ENCODE measurements at regions not wholly inside any gene's neighbourhood (a gene's known extent, or its start where the extent isn't known, plus 50 kb on each side); places are given as distances from the start of the nearest gene placed in this dataset.
A peak's percentile ranks its signal among the peaks of the same experiment; 100 is the strongest.

DNA sequence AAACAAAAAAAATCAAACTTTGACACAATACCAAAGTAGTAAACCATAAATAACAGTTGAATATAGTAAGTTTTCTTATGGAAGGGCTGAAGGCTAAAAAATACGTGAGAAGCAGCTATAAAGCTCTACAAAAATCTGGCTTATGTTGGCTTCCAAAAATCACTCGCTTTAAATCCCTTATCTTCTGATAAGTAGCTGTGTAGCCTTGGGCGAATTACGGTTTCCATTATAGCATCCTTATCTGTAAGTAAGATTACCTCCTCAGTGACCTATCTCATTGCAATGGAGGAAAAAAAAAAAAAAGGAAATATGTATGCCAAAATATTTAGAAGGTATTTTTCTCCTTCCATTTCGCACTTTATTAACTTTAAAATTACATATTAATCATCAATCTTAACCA, 348.6 kb downstream of the PLOD2 start:
- DNase-seq (ENCODE audit: insufficient read length, low spot score) (no peak), FAIRE-seq (no peak)

DNA sequence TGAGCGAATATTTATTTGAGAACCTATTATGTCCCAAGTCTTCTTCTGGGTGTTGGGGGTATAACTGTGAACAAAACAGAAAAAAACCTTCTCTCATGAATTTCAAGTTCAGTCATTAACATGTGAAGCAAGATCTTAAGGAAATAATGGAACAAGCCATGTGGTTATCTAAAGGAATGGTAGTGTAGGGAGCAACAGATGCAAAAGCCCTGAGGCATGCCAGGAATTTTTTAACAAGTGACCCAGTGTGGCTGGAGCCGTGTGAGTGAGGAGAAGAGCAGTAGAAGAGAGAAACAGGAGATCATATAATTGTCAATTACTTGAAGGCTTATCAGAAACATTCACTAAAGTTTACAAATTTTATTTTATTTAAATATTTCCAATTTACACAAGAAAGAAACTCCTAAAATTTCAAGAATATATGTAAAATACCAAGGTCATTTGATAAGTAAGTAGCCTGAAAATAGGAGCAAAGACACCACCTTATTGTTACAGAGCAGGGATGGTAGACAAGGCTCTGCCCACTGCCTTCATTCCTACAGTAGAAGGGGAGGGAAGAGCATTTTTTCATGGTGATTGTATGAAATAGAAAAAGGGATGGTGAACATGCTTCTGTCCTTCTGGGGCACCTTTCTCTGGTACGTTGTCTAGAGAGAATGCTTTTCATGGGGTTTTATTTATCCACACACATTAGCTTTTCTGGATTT, 345.1 kb downstream of the PLOD2 start:
- DNase-seq (ENCODE audit: insufficient read length, low spot score) (no peak), FAIRE-seq (no peak)

DNA sequence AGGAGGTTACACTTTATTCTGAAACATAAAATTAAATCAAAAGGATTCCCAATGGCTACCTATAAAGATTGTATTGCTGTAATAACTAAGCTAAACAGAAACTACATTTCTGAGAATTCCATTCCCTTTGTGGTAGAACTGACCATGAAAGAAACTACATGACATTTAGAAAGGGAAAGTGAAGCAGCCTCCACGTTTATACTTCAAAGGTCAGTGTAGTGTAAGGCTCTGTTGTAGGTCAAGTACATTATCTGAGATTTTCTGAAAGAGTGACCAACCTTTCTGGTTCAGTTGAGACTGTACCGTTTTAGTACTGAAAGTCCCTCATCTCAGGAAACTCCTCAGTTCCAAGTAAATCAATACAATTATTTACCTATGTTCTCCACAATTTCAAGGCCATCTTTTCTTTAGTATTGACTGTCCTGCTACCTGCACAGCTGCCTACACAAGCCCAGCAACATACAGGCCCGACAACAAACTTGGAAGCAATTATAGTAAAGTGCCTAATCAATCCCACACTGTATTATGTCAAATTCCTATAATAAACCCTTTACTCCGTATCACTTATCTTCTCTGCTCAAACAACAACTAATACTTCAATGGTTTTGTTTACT, 343.0 kb downstream of the PLOD2 start:
- FAIRE-seq (no peak), DNase-seq (ENCODE audit: insufficient read length, low spot score) (no peak)

DNA sequence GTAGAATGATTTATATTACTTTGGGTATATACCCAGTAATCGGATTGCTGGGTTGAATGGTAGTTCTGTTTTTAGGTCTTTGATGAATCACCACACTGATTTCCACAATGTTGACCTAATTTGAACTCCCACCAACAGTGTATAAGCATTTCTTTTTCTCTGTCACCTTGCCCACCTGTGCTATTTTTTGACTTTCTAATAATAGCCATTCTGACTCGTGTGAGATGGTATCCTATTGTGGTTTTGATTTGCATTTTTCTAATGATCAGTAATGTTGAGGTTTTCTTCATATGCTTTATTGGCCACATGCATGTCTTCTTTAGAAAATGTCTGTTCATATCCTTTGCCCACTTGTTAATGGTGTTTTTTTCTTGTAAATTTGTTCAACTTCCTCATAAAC, 340.8 kb downstream of the PLOD2 start:
- FAIRE-seq (no peak), DNase-seq (ENCODE audit: insufficient read length, low spot score) (no peak)

DNA sequence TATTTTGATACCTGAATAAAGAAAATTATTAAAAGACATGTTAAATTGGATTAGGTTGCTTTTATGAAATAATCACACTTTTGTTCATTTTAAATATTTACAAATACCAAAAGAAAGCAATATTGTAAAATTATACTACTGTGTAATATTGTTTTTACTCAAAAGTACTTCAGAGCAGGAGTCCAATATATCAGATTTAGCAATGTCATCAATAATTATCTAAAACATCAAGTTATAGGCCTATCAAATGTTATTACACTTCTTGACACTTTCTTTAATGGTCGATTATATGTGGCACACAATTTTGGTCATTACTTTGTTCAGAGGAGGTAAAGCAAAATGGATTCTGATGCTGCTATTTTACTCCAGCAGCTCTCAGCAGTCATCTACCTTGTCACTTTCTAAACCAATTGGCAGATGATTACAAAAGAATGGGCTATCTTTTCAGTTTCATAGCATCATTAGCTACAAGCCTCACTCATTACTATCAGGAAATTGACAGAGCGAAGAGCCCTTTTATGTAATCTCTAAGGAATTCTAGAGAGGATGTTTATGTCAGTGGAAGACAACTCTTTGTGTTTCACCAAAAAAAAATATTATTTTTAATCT, 318.6 kb downstream of the PLOD2 start:
- DNase-seq (ENCODE audit: insufficient read length, low spot score) = no peak
- no peak for FAIRE-seq

DNA sequence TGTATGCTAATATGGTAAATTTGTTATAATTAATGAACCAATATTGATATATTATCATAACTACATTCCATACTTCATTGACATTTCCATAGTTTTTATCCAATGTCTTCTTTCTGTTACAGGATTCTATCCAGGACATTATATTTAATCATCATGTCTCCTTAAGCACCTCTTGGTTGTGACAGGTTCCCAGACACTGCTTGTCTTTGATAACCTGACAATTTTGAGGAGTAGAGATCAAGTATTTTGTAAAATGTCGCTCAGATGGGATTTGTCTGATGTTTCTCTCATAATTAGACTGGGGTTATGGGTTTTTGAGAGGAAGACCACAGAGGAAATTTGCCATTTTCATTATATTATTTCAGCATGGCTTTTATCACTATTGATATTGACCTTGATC, 317.4 kb downstream of the PLOD2 start:
- FAIRE-seq (no peak), DNase-seq (ENCODE audit: insufficient read length, low spot score) (no peak)

DNA sequence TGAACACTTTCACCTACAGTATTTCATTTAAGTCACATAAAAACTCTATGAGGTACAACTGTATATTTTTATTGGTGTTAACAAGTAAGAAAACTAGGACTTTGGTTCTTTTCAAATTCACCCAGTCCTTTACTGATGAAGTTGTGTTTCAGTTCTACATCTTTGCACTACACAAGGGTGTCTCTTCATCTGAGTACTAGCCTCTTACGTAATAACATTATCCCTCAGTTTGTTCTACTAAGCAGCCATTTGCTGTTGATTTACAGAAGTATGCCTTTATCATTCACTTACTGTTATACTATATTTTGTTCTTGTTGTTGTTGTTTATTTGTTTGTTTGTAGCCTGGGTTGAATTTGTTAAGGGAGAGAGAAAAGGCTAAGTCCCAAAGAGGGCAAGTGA, 311.9 kb downstream of the PLOD2 start:
- DNase-seq (ENCODE audit: insufficient read length, low spot score) (no peak), FAIRE-seq (no peak)

DNA sequence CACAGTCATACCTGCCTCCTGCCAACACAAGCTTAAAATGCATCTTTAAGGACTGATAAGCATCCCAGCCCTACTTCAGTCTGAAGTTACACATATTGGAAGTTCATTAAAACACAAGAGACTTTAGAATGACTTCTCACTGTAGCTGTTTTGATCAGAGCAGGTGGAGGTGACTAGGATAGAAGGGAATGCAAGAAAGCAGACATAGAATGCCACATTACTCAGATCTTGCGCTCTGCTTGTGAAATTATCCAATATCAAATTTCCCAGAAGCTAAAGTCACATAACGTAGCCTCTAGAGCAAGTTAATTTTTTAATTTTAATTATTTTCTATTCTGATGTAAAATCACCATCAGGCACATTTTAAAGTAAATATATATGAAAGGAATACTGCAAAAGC, 306.5 kb downstream of the PLOD2 start:
- DNase-seq (ENCODE audit: insufficient read length, low spot score) (no peak), FAIRE-seq (no peak)

DNA sequence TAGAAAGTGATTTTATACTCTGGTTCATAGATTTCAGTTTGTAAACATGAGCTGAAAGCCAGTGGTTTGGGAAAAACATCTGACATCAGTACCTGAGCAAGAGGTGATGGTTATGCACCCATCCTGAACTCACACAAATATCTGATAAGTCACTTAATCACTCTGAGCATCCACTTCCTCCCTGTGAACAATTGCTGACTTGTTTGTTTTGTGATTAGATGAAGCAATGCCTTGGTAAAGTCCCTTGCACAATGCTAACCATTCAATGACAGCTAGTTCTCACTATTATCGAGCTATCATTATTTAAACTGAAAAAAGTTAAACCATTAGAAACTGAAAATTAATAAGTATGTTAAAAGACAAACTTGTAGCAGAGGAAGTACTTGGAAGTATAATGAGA, 303.0 kb downstream of the PLOD2 start:
- no peak for FAIRE-seq
- no peak for DNase-seq (ENCODE audit: insufficient read length, low spot score)

DNA sequence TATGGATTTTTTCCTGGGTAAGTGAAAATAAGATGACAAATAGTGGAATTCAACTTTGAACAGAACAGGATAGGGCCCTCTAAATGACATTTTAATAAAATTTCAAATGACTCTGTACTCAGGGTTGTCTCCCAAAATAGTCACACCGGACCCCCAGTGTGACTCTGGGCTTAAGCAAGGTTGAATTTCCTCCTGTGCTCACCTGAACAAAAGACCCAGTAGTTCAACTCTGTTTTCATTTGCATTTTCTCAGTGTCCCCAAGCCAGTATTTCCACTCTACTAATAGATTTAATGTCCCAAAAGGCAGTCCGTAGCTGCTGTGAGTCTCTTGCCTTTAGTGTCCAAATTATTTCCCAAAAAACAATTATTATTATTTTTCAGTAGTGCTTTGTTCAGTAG, 296.6 kb downstream of the PLOD2 start:
- FAIRE-seq (no peak), DNase-seq (ENCODE audit: insufficient read length, low spot score) (no peak)

DNA sequence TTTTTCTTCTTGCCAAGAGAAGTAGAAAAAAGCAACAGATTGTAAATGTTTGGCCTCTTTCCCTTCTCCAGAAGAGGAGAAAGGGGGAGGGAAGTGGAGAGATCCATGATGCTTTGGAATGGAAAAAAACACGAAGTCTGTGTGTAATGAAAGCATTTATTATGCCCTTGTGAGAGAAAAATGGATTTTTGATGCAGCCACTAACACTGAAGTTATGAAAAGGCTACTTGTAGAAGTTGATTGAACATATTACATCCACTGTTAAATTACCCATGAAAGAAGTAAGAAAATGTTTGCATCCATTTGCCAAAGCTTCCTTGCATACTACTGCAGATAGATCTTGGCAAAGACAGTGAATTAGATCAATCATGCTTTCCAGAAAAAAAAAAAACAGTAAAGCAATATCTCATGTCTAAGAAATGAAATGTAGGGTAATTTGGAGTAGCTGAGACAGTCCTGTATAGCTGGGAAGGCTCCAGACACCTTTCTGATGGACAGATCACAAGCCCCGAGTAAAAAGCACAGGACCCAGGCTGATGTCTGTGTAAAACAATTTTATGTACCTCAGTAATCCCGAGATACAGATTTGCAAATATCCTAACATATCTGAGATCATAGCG, 295.5 kb downstream of the PLOD2 start:
- no peak for DNase-seq (ENCODE audit: insufficient read length, low spot score)
- no peak for FAIRE-seq

DNA sequence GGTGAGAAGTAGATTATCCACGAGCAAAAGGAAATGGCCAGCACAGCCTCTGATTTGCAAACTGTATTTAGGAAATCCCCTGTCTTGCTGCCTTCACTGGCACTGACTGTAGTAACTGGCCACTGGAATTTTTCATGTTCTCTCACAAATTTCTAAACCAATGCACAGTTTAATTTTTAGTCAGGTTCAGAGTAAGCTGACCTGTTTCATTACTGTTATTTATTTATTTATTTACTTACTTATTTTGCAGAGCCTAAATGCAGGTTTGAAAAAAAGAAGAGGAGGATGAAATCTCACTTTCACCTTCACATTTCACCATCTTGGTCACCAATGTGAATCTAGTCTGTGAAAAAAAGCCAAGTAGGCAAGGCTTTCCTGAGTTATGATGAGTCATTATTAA, 291.0 kb downstream of the PLOD2 start:
- FAIRE-seq = peak; percentile 37
- DNase-seq (ENCODE audit: insufficient read length, low spot score) = no peak

DNA sequence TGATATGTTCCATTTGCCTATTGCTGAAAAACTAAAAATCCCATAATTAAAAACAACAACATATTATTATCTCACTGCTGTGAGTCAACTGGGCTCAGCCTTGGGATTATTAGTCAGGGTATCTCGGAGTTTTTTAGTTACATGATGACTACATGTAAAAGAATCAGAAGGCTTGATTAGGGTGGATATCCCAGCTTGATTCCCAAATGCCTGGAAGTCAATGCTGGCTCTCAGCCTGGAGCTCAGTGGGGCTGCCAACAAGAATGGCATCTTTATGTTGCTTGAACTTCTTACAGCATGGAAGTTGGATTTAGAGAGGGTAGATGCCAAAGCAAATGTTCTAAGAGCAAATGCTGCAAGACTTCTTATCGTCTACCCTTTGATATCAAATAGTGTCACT, 278.5 kb downstream of the PLOD2 start:
- no peak for FAIRE-seq

DNA sequence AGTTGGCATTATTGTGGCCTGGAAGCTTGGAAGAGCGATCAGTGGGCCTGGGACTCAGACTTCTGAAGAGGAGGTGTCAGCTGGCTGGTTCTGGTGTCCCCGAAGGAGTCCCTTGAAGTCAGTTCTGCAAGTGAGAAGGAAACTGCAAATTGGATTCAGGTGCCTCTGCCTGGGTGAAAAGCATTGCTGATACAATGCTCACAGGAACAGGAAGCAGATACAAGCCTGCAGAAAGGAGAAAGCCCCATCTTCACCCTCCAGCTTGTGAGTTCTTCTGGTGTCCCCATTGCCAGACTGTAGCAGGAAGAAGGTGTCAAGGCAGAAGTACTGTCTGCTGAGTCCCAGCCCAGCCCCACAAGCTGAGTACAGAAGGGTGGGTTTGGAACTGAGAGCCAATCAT, 271.3 kb downstream of the PLOD2 start:
- FAIRE-seq (no peak), DNase-seq (ENCODE audit: insufficient read length, low spot score) (no peak)

More for the DNA sequence above, 278.5 kb downstream of the PLOD2 start:
- DNase-seq (ENCODE audit: insufficient read length, low spot score) = no peak

DNA sequence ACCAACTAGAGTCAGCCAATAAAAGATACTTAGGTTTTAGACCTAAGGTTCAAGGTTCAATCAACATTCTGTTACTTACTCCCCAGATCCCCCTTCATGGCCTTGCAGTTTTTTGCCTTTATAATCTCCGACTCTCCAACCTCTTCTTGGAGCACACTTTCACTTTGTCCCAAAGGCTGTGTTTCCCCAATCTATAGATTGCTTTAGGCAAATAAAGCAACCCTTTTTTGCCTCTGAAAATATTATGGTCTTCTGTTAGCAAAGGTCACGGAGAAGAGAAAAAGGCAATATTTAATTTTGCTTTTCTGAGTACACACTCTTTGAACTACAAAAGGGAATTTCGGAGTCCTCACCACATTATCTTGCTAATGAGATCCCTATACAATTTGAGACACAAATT, 268.1 kb downstream of the PLOD2 start:
- no peak for DNase-seq (ENCODE audit: insufficient read length, low spot score)
- no peak for FAIRE-seq

DNA sequence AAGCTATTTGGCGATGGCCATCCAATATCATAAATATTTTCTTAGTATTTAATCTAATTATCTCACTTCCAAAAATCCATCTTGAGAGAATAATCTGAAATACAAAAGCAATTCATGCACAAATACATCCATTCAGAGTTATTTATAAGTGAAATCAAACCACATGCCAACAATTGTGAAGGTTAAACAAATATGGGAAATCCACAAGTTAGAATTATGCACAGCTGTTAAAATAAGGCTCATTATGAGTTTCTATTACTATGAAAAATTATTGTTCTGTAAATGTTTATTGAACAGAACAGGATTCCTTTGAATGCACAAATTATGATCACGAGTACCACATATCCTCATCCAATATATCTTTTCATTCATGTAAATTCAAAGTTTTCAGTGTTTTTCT, 267.7 kb downstream of the PLOD2 start:
- DNase-seq (ENCODE audit: insufficient read length, low spot score) (no peak), FAIRE-seq (no peak)

DNA sequence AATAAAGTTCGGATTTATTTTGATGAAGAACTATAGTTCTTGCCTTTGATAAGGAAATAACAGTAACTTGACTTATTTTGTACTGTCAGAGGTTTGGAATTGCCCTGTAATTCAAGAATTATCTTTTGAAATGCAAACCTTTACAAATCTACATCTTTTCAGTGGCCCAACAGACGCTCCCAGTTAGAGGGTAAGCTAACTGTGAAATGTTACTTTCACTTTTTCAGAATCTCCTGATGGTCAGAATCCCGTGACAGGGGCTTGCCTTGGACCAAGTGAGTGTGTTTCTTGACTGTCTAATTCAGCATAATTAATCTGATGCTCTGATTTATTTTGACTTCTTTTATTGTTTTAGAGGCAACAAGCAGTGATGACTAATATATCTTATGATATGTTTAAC, 262.5 kb downstream of the PLOD2 start:
- FAIRE-seq = peak; percentile 82
- no peak for DNase-seq (ENCODE audit: insufficient read length, low spot score)

DNA sequence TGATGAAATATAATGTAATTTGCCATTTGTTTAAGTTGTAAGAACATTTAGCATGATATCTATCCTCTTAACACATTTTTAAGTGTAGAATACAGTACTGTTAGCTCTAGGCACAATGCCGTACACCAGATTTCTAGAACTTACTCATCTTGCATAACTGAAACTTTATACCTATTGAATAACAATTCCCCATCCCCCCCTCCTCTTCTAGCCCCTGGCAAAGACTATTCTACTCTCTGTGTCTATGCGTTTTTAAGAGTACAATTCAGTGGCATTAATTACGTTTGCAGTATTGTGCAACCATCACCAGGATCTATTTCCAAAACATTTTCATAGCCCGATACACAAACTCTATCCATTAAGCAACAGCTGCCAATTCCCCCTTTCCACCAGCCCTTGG, 261.7 kb downstream of the PLOD2 start:
- no peak for DNase-seq (ENCODE audit: insufficient read length, low spot score)
- no peak for FAIRE-seq

DNA sequence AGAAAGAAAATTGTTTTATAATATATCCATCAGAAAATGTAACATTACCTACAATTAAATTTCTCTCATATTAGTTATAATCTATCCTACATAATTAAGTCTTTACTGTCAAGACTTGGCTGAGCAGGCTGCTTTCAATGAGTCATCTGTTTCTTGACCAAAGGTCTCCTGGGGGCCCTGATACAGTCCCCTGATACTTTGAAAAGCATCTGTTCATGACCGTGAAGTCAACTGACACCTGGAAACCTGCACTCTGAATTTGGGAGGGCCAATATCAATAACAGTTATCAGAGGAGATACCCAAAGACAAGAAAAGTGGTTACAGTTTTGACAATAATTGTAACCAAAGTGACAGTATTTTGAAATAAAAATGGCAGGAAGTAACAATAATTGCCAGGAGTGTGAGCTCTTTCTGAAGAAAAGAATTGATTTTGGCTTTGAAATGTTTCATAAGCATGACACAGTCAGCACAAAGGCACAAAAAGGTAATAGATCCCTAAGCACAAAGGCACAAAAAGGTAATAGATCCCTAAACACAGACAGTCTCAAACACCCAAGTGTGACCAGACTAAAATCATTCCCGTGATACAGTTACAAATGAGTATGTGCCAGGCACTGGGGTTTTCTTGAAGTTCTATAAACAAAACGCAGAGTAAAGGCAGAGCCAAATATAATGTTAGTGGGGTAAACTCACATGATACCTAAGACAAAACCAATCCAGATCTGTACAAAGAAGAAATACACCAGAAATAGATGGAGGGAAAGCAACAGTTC, 260.7 kb downstream of the PLOD2 start:
- FAIRE-seq = peak; percentile 4

DNA sequence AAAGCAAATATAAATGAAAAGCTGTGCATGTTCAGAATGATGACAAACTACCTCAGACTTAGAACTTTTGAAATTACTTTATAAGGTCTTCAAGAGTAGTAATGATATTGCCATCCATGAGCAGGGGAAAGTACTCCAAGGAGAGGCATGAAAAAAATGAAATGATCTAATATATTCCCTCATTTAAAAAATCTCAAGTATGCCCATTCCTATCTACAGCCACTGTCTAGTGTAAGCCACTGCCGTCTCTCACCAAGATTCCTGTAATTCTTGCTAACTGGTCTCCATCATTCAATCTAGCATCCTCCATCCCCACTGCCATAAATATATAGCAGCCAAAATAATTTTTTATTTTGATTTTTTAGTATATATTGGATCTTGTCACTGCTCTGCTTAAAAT, 258.8 kb downstream of the PLOD2 start:
- DNase-seq (ENCODE audit: insufficient read length, low spot score) (no peak), FAIRE-seq (no peak)

More for the DNA sequence above, 260.7 kb downstream of the PLOD2 start:
- no peak for DNase-seq (ENCODE audit: insufficient read length, low spot score)

DNA sequence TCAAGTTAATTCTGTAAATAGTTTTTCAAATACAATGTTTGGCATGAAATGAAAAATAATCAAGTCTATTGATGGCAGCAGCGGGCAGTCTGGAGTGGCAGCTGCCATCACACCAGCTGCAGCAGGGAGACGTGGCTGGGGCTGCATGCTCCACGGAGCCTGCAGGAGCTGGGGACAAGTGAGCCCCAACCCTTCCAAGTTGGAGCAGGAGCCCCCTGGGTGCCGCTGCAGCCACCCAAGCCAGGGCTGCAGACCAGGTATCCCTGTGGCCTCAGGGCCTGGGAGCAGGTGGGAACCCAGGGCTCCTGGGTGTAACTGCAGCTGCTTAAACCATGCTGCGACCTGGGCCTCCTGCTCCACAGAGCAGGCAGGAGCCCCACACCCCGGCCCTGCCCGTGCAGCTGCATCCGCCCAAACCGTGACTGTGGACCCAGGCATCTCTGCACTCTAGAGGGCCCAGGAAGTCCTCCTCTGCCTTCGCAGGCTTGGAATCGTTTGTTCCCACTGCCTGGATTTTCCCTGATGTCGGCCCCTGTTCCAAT, 257.4 kb downstream of the PLOD2 start:
- DNase-seq (ENCODE audit: insufficient read length, low spot score) (no peak), FAIRE-seq (no peak)

Measured in GM19239 (cell line).